ENCODE measurements at regions not wholly inside any gene's neighbourhood (a gene's known extent, or its start where the extent isn't known, plus 50 kb on each side); places are given as distances from the start of the nearest gene placed in this dataset.

- no peak for DNase-seq
Observed at GRCh38 chr1:30607723-30608122, 115.7 kb downstream of the MATN1 start.

- DNase-seq, result no peak
Observed at GRCh38 chr1:30606166-30606565, 117.2 kb downstream of the MATN1 start.

GRCh38 chr1:30605441-30605920 lies 117.9 kb downstream of the MATN1 start:
- DNase-seq, result no peak

- no peak for DNase-seq
Observed at GRCh38 chr1:30604801-30605440, 118.5 kb downstream of the MATN1 start.

- DNase-seq, result no peak
Observed at GRCh38 chr1:30603081-30603858, 120.1 kb downstream of the MATN1 start.

GRCh38 chr1:30601316-30602085 lies 121.9 kb downstream of the MATN1 start:
- no peak for DNase-seq

- DNase-seq, result no peak
Observed at GRCh38 chr1:30600706-30601105, 122.7 kb downstream of the MATN1 start.

- no peak for DNase-seq
Observed at GRCh38 chr1:30600258-30600657, 123.1 kb downstream of the MATN1 start.

GRCh38 chr1:30599721-30600120 lies 123.7 kb downstream of the MATN1 start:
- no peak for DNase-seq

- DNase-seq, result no peak
Observed at GRCh38 chr1:30598571-30599114, 124.7 kb downstream of the MATN1 start.

- no peak for DNase-seq
Observed at GRCh38 chr1:30597711-30598110, 125.7 kb downstream of the MATN1 start.

- no peak for DNase-seq
Observed at GRCh38 chr1:30596891-30597290, 126.5 kb downstream of the MATN1 start.

- no peak for DNase-seq
Observed at GRCh38 chr1:30596470-30596869, 126.9 kb downstream of the MATN1 start.

GRCh38 chr1:30589083-30589482 lies 134.3 kb downstream of the MATN1 start:
- no peak for DNase-seq

GRCh38 chr1:30588311-30589073 lies 134.9 kb downstream of the MATN1 start:
- no peak for DNase-seq

- no peak for DNase-seq
Observed at GRCh38 chr1:30586671-30587070, 136.7 kb downstream of the MATN1 start.

GRCh38 chr1:30579580-30579979 lies 143.8 kb downstream of the MATN1 start:
- DNase-seq, result no peak

- DNase-seq, result no peak
Observed at GRCh38 chr1:30575066-30575465, 148.3 kb downstream of the MATN1 start.

- DNase-seq, result no peak
Observed at GRCh38 chr1:30572192-30572591, 151.2 kb downstream of the MATN1 start.

- no peak for DNase-seq
Observed at GRCh38 chr1:30571380-30571779, 152.0 kb downstream of the MATN1 start.

GRCh38 chr1:30569384-30569783 lies 154.0 kb downstream of the MATN1 start:
- DNase-seq, result no peak

GRCh38 chr1:30562559-30562958 lies 160.8 kb downstream of the MATN1 start:
- DNase-seq, result no peak

GRCh38 chr1:30551603-30552002 lies 171.8 kb downstream of the MATN1 start:
- no peak for DNase-seq

Measured in NCI-H446 treated with DMSO at 0.1 percent for 48 hours (cell line).